ENCODE measurements at regions not wholly inside any gene's neighbourhood (a gene's known extent, or its start where the extent isn't known, plus 50 kb on each side); places are given as distances from the start of the nearest gene placed in this dataset.
"Not testable (repeated sequence)": the region's sequence is repeated elsewhere in the genome, so short reads cannot be mapped to it uniquely, and the experiment has no call there.

DNA sequence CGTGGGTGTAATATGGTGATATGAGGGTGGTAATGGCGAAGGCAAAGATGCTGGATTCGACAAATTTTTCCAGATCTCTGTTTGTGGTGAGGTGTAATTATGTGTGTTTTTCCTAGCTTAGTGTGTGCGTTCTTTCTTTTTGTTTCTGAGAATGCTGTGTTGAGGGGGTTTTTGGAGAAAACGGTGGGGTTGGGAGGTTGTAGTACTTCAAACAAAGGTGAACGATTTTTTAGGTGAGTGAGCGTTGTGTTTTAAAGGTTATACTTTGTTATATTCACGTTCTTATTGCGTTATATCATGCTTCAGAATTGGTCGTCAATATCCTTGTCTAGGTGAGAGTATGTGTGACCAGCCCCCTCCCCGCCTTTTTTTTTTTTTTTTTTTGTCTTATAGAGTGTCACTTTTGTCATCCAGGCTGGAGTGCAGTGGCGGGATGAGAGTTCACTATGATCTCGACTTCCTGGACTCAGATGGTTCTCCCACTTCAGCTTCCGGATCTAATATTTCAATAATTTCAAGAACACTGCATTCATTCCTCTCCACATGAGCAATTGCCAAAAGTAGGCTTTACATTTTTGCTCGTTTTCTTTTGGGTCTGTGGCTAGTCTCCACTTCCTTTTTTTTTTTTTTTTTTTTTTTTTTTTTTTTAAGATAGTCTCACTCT lies 82.2 kb upstream of the RNU2-1 start:
- DNase-seq, result no peak

DNA sequence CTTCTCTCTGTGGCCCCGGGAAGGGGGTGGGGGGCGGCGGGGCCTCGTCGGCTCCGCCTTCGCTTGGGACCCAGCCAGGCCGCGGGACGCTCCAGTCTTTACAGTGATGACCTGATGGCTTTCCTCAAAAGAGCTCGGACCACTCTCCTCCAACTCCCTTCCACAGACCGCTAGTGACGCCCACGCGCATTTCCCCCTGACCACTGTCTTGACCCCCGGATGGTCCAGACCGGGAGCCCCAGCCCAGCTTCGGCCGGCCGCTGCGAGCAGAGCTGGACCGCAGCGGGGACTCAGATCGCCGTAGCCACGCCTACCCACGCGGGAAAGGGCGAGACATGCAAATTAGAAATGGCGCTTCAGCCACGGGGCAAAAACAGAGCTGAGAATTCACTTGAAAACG lies 81.6 kb upstream of the RNU2-1 start:
- DNase-seq, result no peak

DNA sequence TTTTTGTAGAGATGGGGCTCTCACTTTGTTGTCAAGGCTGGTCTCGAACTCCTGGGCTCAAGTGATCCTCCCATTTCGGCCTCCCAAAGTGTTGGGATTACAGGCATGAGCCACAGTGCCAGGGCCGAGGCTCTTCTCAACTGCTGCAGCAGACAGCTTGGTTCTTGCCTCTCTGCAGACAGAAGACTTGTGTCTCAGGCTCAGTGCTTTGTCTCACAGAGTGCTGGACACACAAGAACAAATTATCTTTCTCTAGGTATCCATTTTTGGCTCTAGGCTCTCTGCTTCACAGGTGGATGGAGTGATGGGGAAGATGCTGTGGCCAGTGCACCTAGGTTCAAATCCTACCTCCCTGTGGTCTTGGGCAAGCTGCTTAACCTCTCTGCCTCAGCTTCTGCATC lies 80.8 kb upstream of the RNU2-1 start:
- DNase-seq, result no peak

DNA sequence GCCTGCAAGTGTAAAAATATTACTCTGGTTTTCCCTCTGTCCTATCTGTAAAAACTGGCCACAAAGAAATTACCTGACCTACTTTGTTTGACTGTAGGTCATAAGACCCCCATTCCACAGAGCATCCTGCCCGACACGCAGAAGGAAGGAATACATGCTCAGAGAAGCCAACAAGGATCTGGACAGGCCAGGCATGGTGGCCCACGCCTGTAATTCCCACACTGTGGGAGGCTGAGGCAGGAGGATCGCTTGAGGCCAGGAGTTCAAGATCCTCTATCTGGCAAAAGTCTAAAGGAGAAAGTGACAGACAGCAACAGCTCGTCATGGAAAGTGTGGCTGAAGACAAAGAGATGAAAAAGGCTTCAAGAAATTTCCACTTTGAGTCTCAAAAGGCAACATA lies 78.2 kb upstream of the RNU2-1 start:
- DNase-seq, result no peak

DNA sequence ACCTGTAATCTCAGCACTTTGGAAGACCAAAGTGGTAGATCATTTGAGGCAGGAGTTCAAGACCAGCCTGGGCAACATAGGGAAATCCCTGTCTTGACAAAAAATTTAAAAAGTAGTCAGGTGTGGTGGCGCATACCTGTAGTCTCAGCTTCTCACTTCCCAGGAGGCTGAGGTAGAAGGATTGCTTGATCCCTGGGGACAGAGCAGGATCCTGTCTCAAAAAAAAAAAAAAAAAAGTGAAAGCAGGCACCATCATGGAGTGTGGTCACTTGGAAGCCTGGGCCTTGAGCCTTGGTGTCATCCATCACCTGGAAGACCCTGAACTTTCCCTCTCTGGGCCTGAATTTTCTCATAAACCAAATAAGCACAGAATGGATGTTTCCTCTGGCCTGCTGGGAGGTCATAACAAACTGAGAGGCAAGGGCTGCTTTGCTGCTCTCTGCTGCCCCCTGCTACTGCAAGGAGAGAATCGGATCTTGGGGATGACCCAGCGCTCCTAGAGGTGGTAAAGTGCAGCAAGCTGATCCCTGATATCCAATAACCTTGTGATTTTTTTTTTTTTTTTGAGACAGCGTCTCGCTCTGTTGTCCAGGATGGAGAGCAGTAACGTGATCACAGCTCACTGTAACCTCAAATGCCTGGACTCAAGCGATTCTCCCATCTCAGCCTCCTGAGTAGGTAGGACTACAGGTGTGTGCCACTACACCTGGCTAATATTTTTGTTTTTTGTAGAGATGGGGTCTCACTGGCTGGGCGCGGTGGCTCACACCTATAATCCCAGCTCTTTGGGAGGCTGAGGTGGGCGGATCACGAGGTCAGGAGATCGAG lies 75.9 kb upstream of the RNU2-1 start:
- DNase-seq, result no peak

DNA sequence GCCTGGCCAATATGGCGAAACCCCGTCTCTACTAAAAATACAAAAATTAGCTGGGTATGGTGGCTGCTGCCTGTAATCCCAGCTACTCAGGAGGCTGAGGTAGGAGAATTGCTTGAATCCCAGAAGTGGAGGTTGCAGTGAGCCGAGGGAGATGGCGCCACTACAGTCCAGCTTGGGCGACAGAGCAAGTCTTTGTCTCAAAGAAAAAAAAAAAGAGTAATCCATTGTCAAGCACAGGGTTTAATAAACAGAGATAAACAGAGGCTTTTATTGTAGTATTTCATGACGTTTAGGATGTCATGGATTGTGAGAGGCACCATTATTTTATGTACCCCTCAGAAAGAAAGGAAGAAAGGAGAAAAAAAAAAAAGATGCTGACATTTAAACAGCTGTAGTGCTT lies 75.2 kb upstream of the RNU2-1 start:
- no peak for DNase-seq

DNA sequence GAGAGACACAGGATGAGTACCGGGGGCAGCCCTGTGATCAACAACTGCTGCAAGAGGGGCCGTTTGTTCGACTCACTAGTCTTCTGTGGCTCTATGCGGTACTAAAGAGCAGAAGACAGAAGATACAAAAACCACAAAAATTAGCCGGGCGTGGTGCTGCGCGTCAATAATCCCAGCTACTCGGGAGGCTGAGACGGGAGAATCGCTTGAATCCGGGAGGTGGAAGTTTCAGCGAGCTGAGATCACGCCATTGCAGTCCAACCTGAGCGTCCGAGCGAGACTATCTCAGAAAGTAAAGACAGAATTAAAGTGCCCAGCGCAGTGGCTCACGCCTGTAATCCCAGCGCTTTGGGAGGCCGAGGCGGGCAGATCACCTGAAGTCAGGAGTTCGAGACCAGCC lies 71.0 kb upstream of the RNU2-1 start:
- not testable (repeated sequence) for DNase-seq

DNA sequence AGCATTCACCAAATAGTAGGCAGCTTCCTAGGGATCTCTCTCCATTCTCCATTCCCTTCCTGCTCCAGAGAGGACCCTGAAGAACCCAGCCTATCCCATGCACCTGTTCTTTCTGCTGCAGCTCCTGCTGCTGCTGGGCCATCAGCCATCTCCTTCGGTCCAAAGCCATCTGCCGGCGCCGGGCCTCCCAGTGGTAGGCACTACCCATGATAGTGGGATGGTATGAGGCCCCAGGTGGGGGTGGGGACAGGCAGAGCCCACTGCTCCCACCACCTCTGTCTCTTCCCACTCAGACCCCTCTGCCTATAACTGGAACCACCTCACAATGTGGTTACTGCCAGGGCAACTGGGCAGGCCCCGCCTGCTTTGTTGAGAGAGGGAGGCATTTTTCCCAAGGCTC lies 69.3 kb upstream of the RNU2-1 start:
- not testable (repeated sequence) for DNase-seq

DNA sequence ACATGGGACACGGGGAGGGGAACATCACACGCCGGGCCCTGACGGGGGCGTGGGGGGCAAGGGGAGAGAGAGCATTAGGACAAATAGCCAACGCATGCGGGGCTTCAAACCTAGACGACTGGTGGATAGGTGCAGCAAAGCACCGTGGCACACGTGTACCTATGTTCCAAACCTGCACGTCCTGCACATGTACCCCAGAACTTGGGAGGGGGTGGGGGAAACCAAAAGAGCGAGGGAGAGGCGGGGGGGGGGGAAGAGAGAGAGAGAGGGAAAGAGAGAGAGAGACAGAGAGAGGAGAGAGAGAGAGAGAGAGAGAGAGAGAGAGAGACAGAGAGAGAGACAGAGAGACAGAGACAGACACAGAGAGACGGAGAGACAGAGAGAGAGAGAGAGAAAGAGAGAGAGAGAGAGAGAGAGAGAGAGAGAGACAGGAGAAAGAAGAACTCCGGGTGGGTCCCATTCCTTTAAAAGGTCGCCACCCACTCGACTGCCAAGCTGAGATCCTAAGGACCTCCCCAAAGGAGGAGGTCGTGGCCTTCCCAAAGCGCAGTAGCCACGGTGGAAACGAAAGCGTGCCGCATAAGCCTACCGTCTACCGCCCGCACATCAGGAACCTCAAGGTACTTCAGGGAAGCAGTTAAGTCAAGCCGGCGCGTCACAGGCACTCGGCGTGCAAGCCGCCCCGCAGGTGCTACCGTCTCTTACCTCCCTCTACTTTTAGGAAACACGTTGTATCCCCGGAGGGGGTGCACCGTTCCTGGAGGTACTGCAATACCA lies 65.7 kb upstream of the RNU2-1 start:
- not testable (repeated sequence) for DNase-seq

DNA sequence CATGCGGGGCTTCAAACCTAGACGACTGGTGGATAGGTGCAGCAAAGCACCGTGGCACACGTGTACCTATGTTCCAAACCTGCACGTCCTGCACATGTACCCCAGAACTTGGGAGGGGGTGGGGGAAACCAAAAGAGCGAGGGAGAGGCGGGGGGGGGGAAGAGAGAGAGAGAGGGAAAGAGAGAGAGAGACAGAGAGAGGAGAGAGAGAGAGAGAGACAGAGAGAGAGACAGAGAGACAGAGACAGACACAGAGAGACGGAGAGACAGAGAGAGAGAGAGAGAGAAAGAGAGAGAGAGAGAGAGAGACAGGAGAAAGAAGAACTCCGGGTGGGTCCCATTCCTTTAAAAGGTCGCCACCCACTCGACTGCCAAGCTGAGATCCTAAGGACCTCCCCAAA lies 55.9 kb upstream of the RNU2-1 start:
- DNase-seq, result not testable (repeated sequence)

DNA sequence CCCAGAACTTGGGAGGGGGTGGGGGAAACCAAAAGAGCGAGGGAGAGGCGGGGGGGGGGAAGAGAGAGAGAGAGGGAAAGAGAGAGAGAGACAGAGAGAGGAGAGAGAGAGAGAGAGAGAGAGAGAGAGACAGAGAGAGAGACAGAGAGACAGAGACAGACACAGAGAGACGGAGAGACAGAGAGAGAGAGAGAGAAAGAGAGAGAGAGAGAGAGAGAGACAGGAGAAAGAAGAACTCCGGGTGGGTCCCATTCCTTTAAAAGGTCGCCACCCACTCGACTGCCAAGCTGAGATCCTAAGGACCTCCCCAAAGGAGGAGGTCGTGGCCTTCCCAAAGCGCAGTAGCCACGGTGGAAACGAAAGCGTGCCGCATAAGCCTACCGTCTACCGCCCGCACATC lies 49.8 kb upstream of the RNU2-1 start:
- not testable (repeated sequence) for DNase-seq

Data from stimulated activated naive CD4-positive, alpha-beta T cell (primary cell).